A549 (cell line): ENCODE measurements at regions not wholly inside any gene's neighbourhood (a gene's known extent, or its start where the extent isn't known, plus 50 kb on each side); places are given as distances from the start of the nearest gene placed in this dataset.

ENCODE experiments used
- ATAC-seq, 2 experiments: fragments of 200-7000 bp in 1 of 2; fragments of >200 bp in 1 of 2; cut with Nextera tagmentation in 1 of 2; cut with Tn5 transposase in 1 of 2; 3 replicates each; pipeline versions ENCODE4 v1.8.0 to v1.9.1; 2018 to 2020; ENCODE audit warnings: mild to moderate bottlenecking in 1 of 2, moderate library complexity in 1 of 2
- CTCF ChIA-PET: fragments of 300-600 bp; sonication (Branson Sonifier 250); formaldehyde crosslinking; extraction: SDS; loops from one replicate; lab custom pipeline; 2021; ENCODE audit warnings: antibody characterized with exemption, inconsistent platforms; lab: Yijun Ruan, JAX
- POLR2A ChIA-PET: fragments of 350-600 bp; formaldehyde crosslinking; extraction: SDS; loops from one replicate; lab custom pipeline; 2021; ENCODE audit warnings: antibody characterized with exemption, inconsistent platforms; lab: Yijun Ruan, JAX
- DNase-seq, 2 experiments: peaks; one replicate each; pipeline versions ENCODE4 v3.0.0 to v3.0.0-alpha.2; 2011 to 2016; ENCODE audit warnings: low read depth in 1 of 2, low spot score in 1 of 2
- FAIRE-seq: peaks from 2 replicates; lab custom pipeline; 2011; peaks lifted over from hg19 to GRCh38; lab: Jason Lieb, UNC
- H3K27ac ChIP-seq, 2 experiments: fragments of >200 bp; sonication (Bioruptor Twin); formaldehyde crosslinking; 3 replicates each; pipeline ENCODE4 v1.5.1; 2016 to 2017
- H3K4me1 ChIP-seq: fragments of >200 bp; sonication (Bioruptor Twin); formaldehyde crosslinking; 3 replicates; pipeline ENCODE4 v1.6.1; 2016
- H3K4me2 ChIP-seq: fragments of >200 bp; sonication (Bioruptor Twin); formaldehyde crosslinking; 3 replicates; pipeline ENCODE4 v1.6.1; 2016
- H3K4me3 ChIP-seq: fragments of >200 bp; sonication (Bioruptor Twin); formaldehyde crosslinking; 3 replicates; pipeline ENCODE4 v1.5.1; 2016
- H3K9me3 ChIP-seq: fragments of >200 bp; sonication (Bioruptor Twin); formaldehyde crosslinking; 3 replicates; pipeline ENCODE4 v1.6.1; 2016
- CHD4 ChIP-seq: fragments of 200-600 bp; sonication (generic); IDR thresholded peaks from 2 replicates; pipeline ENCODE4 v1.6.1; 2016; ENCODE audit warnings: antibody characterized with exemption, mild to moderate bottlenecking, borderline replicate concordance
- CTCF ChIP-seq: fragments of >200 bp; sonication (Bioruptor Twin); formaldehyde crosslinking; IDR thresholded peaks from 3 replicates; pipeline ENCODE4 v1.5.1; 2016
- E2F6 ChIP-seq: IDR thresholded peaks from 2 replicates; pipeline ENCODE4 v1.6.1; 2012; ENCODE audit warnings: low read depth, borderline replicate concordance
- ELK1 ChIP-seq: fragments of 150-350 bp; IDR thresholded peaks from 2 replicates; pipeline ENCODE4 v1.6.1; 2014; ENCODE audit warnings: low read depth, mild to moderate bottlenecking, low read length
- FOXS1 ChIP-seq: fragments of 250-450 bp; sonication (Bioruptor Pico); IDR thresholded peaks from 2 replicates; pipeline ENCODE4 v1.5.0; 2020; ENCODE audit warnings: mild to moderate bottlenecking, moderate library complexity
- GATA3 ChIP-seq: IDR thresholded peaks from 2 replicates; pipeline ENCODE4 v1.6.1; 2012; ENCODE audit warnings: borderline replicate concordance
- HMGXB4 ChIP-seq: fragments of 250-450 bp; sonication (Bioruptor Pico); IDR thresholded peaks from 2 replicates; pipeline ENCODE4 v1.5.0; 2021; ENCODE audit warnings: mild to moderate bottlenecking, moderate library complexity, borderline replicate concordance
- HOXA7 ChIP-seq: fragments of 250-450 bp; sonication (Bioruptor Pico); IDR thresholded peaks from 2 replicates; pipeline ENCODE4 v1.5.0; 2020; ENCODE audit warnings: mild to moderate bottlenecking, moderate library complexity
- JUNB ChIP-seq: fragments of >200 bp; sonication (Bioruptor Twin); formaldehyde crosslinking; IDR thresholded peaks from 2 replicates; pipeline ENCODE4 v1.6.1; 2016
- MAFK ChIP-seq: fragments of 450-650 bp; IDR thresholded peaks from 2 replicates; pipeline ENCODE4 v1.6.1; 2014; ENCODE audit not compliant: partially characterized antibody
- MAZ ChIP-seq: fragments of 150-350 bp; IDR thresholded peaks from 2 replicates; pipeline ENCODE4 v1.6.1; 2014; ENCODE audit warnings: antibody characterized with exemption, low read depth, low read length, borderline replicate concordance
- NFE2L2 ChIP-seq: fragments of 150-350 bp; conservative IDR thresholded peaks from 2 replicates; pipeline ENCODE4 v1.6.1; 2014; ENCODE audit warnings: low read length
- PBX3 ChIP-seq: IDR thresholded peaks from 2 replicates; pipeline ENCODE4 v1.6.1; 2012
- POLR2AphosphoS2 ChIP-seq: conservative IDR thresholded peaks from 2 replicates; pipeline ENCODE4 v1.6.1; 2012; ENCODE audit warnings: low read length, improper control_type of control experiment, inconsistent platforms
- RAD21 ChIP-seq, 2 experiments: fragments of >200 bp in 1 of 2; sonication (Bioruptor Twin) in 1 of 2; formaldehyde crosslinking in 1 of 2; IDR thresholded peaks in 1 of 2; conservative IDR thresholded peaks in 1 of 2; 2 replicates in 1 of 2; 3 replicates in 1 of 2; pipeline ENCODE4 v1.6.1; 2012 to 2018; ENCODE audit warnings: inconsistent platforms in 1 of 2
- RCOR1 ChIP-seq: fragments of 150-350 bp; IDR thresholded peaks from 2 replicates; pipeline ENCODE4 v1.6.1; 2014; ENCODE audit warnings: antibody characterized with exemption, low read length, low read depth
- SREBF2 ChIP-seq: fragments of 450-650 bp; IDR thresholded peaks from 2 replicates; pipeline ENCODE4 v1.6.1; 2014; ENCODE audit warnings: mild to moderate bottlenecking, moderate library complexity
- TFCP2L1 ChIP-seq: fragments of 250-450 bp; sonication (Bioruptor Pico); IDR thresholded peaks from 2 replicates; pipeline ENCODE4 v1.5.0; 2021; ENCODE audit warnings: mild to moderate bottlenecking
- ZFP36 ChIP-seq: fragments of 450-650 bp; IDR thresholded peaks from 2 replicates; pipeline ENCODE4 v1.6.1; 2014; ENCODE audit warnings: borderline replicate concordance; ENCODE audit not compliant: partially characterized antibody
- WGBS: methylation state at CpG from one replicate; pipeline ENCODE4 v1.1.6; 2017; ENCODE audit errors: missing lambda C conversion rate; 5-methylcytosine and 5-hydroxymethylcytosine counted together

- Histone ChIP-seq H3K4me3 (no peak overlapping the region), H3K27ac (no peak overlapping the region), H3K4me1 (no peaks in the 10 kb centered on the region), H3K9me3 (no peaks in the 10 kb centered on the region), H3K4me2 (no peak overlapping the region)
- no peak for FAIRE-seq
- no peak for DNase-seq
- WGBS: 0% methylated on average over 1 of the region's 1 CpG
- ChIA-PET CTCF (no interaction called here), POLR2A (no interaction called here)
- ATAC-seq: no peak
- TF ChIP-seq SREBF2: no peak
- TF ChIP-seq RAD21 (conservative IDR thresholded peaks at IDR 0.05 in 1 of 2, IDR thresholded peaks at IDR 0.05 in 1 of 2): no peak
- peak; percentile 10 for TF ChIP-seq MAFK
- no peak for TF ChIP-seq HMGXB4 (CRISPR knock-in tag)
- TF ChIP-seq NFE2L2: no peak
- no peak for TF ChIP-seq POLR2AphosphoS2
- TF ChIP-seq, all 56 proteins: peak for 1
Measured at GRCh38 chr5:13263701-13264100, 680.8 kb downstream of the DNAH5 start.

GRCh38 chr5:13253111-13253510, 691.4 kb downstream of the DNAH5 start:
- no peak for TF ChIP-seq E2F6
- no peak for TF ChIP-seq ZFP36
- TF ChIP-seq CTCF: no peak
- no peak for TF ChIP-seq PBX3
- TF ChIP-seq MAZ: no peak
- no peak for TF ChIP-seq GATA3
- no peak for TF ChIP-seq HOXA7
- Histone ChIP-seq H3K4me3 (no peak overlapping the region), H3K4me1 (no peaks in the 10 kb centered on the region), H3K9me3 (no peaks in the 10 kb centered on the region), H3K27ac (no peak overlapping the region), H3K4me2 (no peak overlapping the region)
- DNase-seq (no peak), FAIRE-seq (no peak), ATAC-seq (no peak)
- POLR2A ChIA-PET: no interaction called here
- CTCF ChIA-PET: interaction anchor here (0.6 kb wide), 1 partner anchor 704 kb away, joined by 6 read pairs; no protein-coding TSS in a partner anchor

- Histone ChIP-seq H3K4me1 (no peaks in the 10 kb centered on the region), H3K4me2 (no peak overlapping the region), H3K27ac (no peak overlapping the region), H3K9me3 (no peaks in the 10 kb centered on the region), H3K4me3 (no peak overlapping the region)
- WGBS: 37% methylated on average over 5 of the region's 5 CpGs
- ATAC-seq (no peak), FAIRE-seq (no peak), DNase-seq (no peak)
- ChIA-PET CTCF (interaction anchor here (0.6 kb wide), 1 partner anchor 705 kb away, joined by 6 read pairs; no protein-coding TSS in a partner anchor), POLR2A (no interaction called here)
- no peak for TF ChIP-seq CHD4
- TF ChIP-seq JUNB: no peak
- TF ChIP-seq RCOR1: no peak
- no peak for TF ChIP-seq ELK1
- TF ChIP-seq FOXS1 (CRISPR knock-in tag): no peak
- no peak for TF ChIP-seq TFCP2L1 (CRISPR knock-in tag)
Measured at GRCh38 chr5:13252699-13253098, 691.8 kb downstream of the DNAH5 start.
